ENCODE measurements at regions not wholly inside any gene's neighbourhood (a gene's known extent, or its start where the extent isn't known, plus 50 kb on each side); places are given as distances from the start of the nearest gene placed in this dataset.

GRCh38 chr5:88542786-88543185 is 274.1 kb upstream of the TMEM161B start:
- Mint-ChIP-seq H3K9me3 (no peaks in the 10 kb centered on the region), H3K36me3 (ENCODE audit: low read depth) (no peaks in the 10 kb centered on the region), H3K4me3 (no peak overlapping the region), H3K4me1 (ENCODE audit: low read depth) (no peaks in the 10 kb centered on the region), H3K27ac (no peak overlapping the region), H3K27me3 (ENCODE audit: low read depth) (no peaks in the 10 kb centered on the region)

- no peaks in the 10 kb centered on the region for H3K9me3 Mint-ChIP-seq
- no peaks in the 10 kb centered on the region for H3K4me1 Mint-ChIP-seq (ENCODE audit: low read depth)
- H3K27me3 Mint-ChIP-seq (ENCODE audit: low read depth), result no peaks in the 10 kb centered on the region
- H3K27ac Mint-ChIP-seq, result no peak overlapping the region
- H3K4me3 Mint-ChIP-seq, result no peak overlapping the region
- no peaks in the 10 kb centered on the region for H3K36me3 Mint-ChIP-seq (ENCODE audit: low read depth)
These were observed 271.9 kb upstream of the TMEM161B start for GRCh38 chr5:88540471-88541115.

- H3K27me3 Mint-ChIP-seq (ENCODE audit: low read depth), result no peaks in the 10 kb centered on the region
- no peaks in the 10 kb centered on the region for H3K9me3 Mint-ChIP-seq
- no peak overlapping the region for H3K27ac Mint-ChIP-seq
- H3K4me1 Mint-ChIP-seq (ENCODE audit: low read depth), result no peaks in the 10 kb centered on the region
- H3K36me3 Mint-ChIP-seq (ENCODE audit: low read depth), result no peaks in the 10 kb centered on the region
- H3K4me3 Mint-ChIP-seq, result no peak overlapping the region
These were observed 271.2 kb upstream of the TMEM161B start for GRCh38 chr5:88539693-88540365.

- H3K4me3 Mint-ChIP-seq, result no peak overlapping the region
- no peaks in the 10 kb centered on the region for H3K27me3 Mint-ChIP-seq (ENCODE audit: low read depth)
- H3K4me1 Mint-ChIP-seq (ENCODE audit: low read depth), result no peaks in the 10 kb centered on the region
- peaks cover under 1% of the 10 kb centered on the region for H3K9me3 Mint-ChIP-seq
- no peaks in the 10 kb centered on the region for H3K36me3 Mint-ChIP-seq (ENCODE audit: low read depth)
- no peak overlapping the region for H3K27ac Mint-ChIP-seq
These were observed 270.4 kb upstream of the TMEM161B start for GRCh38 chr5:88539026-88539425.

- no peak overlapping the region for H3K4me3 Mint-ChIP-seq
- H3K36me3 Mint-ChIP-seq (ENCODE audit: low read depth), result no peaks in the 10 kb centered on the region
- H3K9me3 Mint-ChIP-seq, result peaks cover 6% of the 10 kb centered on the region
- H3K27me3 Mint-ChIP-seq (ENCODE audit: low read depth), result no peaks in the 10 kb centered on the region
- H3K27ac Mint-ChIP-seq, result no peak overlapping the region
- no peaks in the 10 kb centered on the region for H3K4me1 Mint-ChIP-seq (ENCODE audit: low read depth)
These were observed 267.5 kb upstream of the TMEM161B start for GRCh38 chr5:88536146-88536545.

- Mint-ChIP-seq H3K9me3 (no peaks in the 10 kb centered on the region), H3K27me3 (ENCODE audit: low read depth) (no peaks in the 10 kb centered on the region), H3K4me3 (no peak overlapping the region), H3K4me1 (ENCODE audit: low read depth) (no peaks in the 10 kb centered on the region), H3K27ac (no peak overlapping the region), H3K36me3 (ENCODE audit: low read depth) (no peaks in the 10 kb centered on the region)
These were observed 256.3 kb upstream of the TMEM161B start for GRCh38 chr5:88524941-88525340.

GRCh38 chr5:88519066-88519465 is 250.4 kb upstream of the TMEM161B start:
- Mint-ChIP-seq H3K36me3 (ENCODE audit: low read depth) (no peaks in the 10 kb centered on the region), H3K27me3 (ENCODE audit: low read depth) (no peaks in the 10 kb centered on the region), H3K4me3 (no peak overlapping the region), H3K4me1 (ENCODE audit: low read depth) (no peaks in the 10 kb centered on the region), H3K27ac (no peak overlapping the region), H3K9me3 (no peaks in the 10 kb centered on the region)

GRCh38 chr5:88518131-88519016 is 249.7 kb upstream of the TMEM161B start:
- Mint-ChIP-seq H3K27ac (no peak overlapping the region), H3K36me3 (ENCODE audit: low read depth) (no peaks in the 10 kb centered on the region), H3K9me3 (no peaks in the 10 kb centered on the region), H3K4me1 (ENCODE audit: low read depth) (no peaks in the 10 kb centered on the region), H3K27me3 (ENCODE audit: low read depth) (no peaks in the 10 kb centered on the region), H3K4me3 (no peak overlapping the region)

GRCh38 chr5:88515881-88516819 is 247.5 kb upstream of the TMEM161B start:
- Mint-ChIP-seq H3K4me1 (ENCODE audit: low read depth) (no peaks in the 10 kb centered on the region), H3K27me3 (ENCODE audit: low read depth) (no peaks in the 10 kb centered on the region), H3K9me3 (no peaks in the 10 kb centered on the region), H3K4me3 (no peak overlapping the region), H3K27ac (no peak overlapping the region), H3K36me3 (ENCODE audit: low read depth) (no peaks in the 10 kb centered on the region)

- Mint-ChIP-seq H3K4me3 (no peak overlapping the region), H3K36me3 (ENCODE audit: low read depth) (no peaks in the 10 kb centered on the region), H3K9me3 (no peaks in the 10 kb centered on the region), H3K27me3 (ENCODE audit: low read depth) (no peaks in the 10 kb centered on the region), H3K4me1 (ENCODE audit: low read depth) (no peaks in the 10 kb centered on the region), H3K27ac (no peak overlapping the region)
These were observed 246.4 kb upstream of the TMEM161B start for GRCh38 chr5:88515068-88515467.

GRCh38 chr5:88509403-88509802 is 240.8 kb upstream of the TMEM161B start:
- Mint-ChIP-seq H3K36me3 (ENCODE audit: low read depth) (no peaks in the 10 kb centered on the region), H3K9me3 (no peaks in the 10 kb centered on the region), H3K4me3 (no peak overlapping the region), H3K27ac (no peak overlapping the region), H3K4me1 (ENCODE audit: low read depth) (no peaks in the 10 kb centered on the region), H3K27me3 (ENCODE audit: low read depth) (peaks cover 17% of the 10 kb centered on the region)

- peaks cover 17% of the 10 kb centered on the region for H3K27me3 Mint-ChIP-seq (ENCODE audit: low read depth)
- H3K36me3 Mint-ChIP-seq (ENCODE audit: low read depth), result no peaks in the 10 kb centered on the region
- no peak overlapping the region for H3K4me3 Mint-ChIP-seq
- peaks cover 10% of the 10 kb centered on the region for H3K4me1 Mint-ChIP-seq (ENCODE audit: low read depth)
- H3K9me3 Mint-ChIP-seq, result no peaks in the 10 kb centered on the region
- no peak overlapping the region for H3K27ac Mint-ChIP-seq
These were observed 238.6 kb upstream of the TMEM161B start for GRCh38 chr5:88507261-88507660.

- no peaks in the 10 kb centered on the region for H3K9me3 Mint-ChIP-seq
- peak overlapping the region; percentile 22 for H3K4me3 Mint-ChIP-seq
- peaks cover 14% of the 10 kb centered on the region for H3K4me1 Mint-ChIP-seq (ENCODE audit: low read depth)
- peaks cover 15% of the 10 kb centered on the region for H3K27me3 Mint-ChIP-seq (ENCODE audit: low read depth)
- H3K27ac Mint-ChIP-seq, result no peak overlapping the region
- H3K36me3 Mint-ChIP-seq (ENCODE audit: low read depth), result no peaks in the 10 kb centered on the region
These were observed 234.8 kb upstream of the TMEM161B start for GRCh38 chr5:88503406-88503805.

- Mint-ChIP-seq H3K9me3 (no peaks in the 10 kb centered on the region), H3K27me3 (ENCODE audit: low read depth) (peaks cover 14% of the 10 kb centered on the region), H3K36me3 (ENCODE audit: low read depth) (no peaks in the 10 kb centered on the region), H3K4me3 (peak overlapping the region; percentile 85), H3K27ac (peak overlapping the region; percentile 71), H3K4me1 (ENCODE audit: low read depth) (peaks cover 14% of the 10 kb centered on the region)
These were observed 234.3 kb upstream of the TMEM161B start for GRCh38 chr5:88503041-88503345.
